Thyroid gland (tissue), 4 donors: ENCODE measurements at regions not wholly inside any gene's neighbourhood (a gene's known extent, or its start where the extent isn't known, plus 50 kb on each side); places are given as distances from the start of the nearest gene placed in this dataset.
A peak's percentile ranks its signal among the peaks of the same experiment; 100 is the strongest.

ENCODE experiments used
- DNase-seq, 2 donors: peaks; one replicate each; pipeline ENCODE4 v3.0.0-alpha.2; 2019
- H3K27ac ChIP-seq, 3 donors: fragments of 200-600 bp; sonication (generic); 1 replicate in 2 of 3; 2 replicates in 1 of 3; pipeline ENCODE4 v1.5.1; 2016 to 2019; ENCODE audit warnings: mild to moderate bottlenecking in 1 of 3, moderate library complexity in 1 of 3
- H3K27me3 ChIP-seq: fragments of 200-600 bp; sonication (generic); one replicate; pipeline ENCODE4 v1.5.1; 2019
- H3K36me3 ChIP-seq, 2 donors: fragments of 200-600 bp; sonication (generic); one replicate each; pipeline ENCODE4 v1.5.1; 2016 to 2019
- H3K4me1 ChIP-seq, 2 donors: fragments of 200-600 bp; sonication (generic); one replicate each; pipeline ENCODE4 v1.5.1; 2017 to 2019
- H3K4me3 ChIP-seq, 3 donors: fragments of 200-600 bp; sonication (generic); replicated peaks in 1 of 3; 1 replicate in 2 of 3; 2 replicates in 1 of 3; pipeline ENCODE4 v1.5.1; 2016; ENCODE audit warnings: mild to moderate bottlenecking in 1 of 3
- H3K9me3 ChIP-seq: fragments of 200-600 bp; sonication (generic); one replicate; pipeline ENCODE4 v1.5.1; 2017
- POLR2A ChIP-seq, 2 donors: fragments of 450-650 bp; IDR thresholded peaks; one replicate each; pipeline ENCODE4 v1.6.1; 2017; ENCODE audit warnings: antibody characterized with exemption in 2 of 2, mild to moderate bottlenecking in 2 of 2, moderate library complexity in 1 of 2
- WGBS, 2 donors: methylation state at CpG; one replicate each; pipeline ENCODE4 v1.1.5; 2017; 5-methylcytosine and 5-hydroxymethylcytosine counted together
- intact Hi-C: fragments of 100-400 bp; cut with DNase I; formaldehyde crosslinking; loops from one replicate; pipeline ENCODE4 v1.15.1; 2023
- TF ChIP-seq, protein P1 (sequence below), 6 experiments: fragments of 200-600 bp in 3 of 6; fragments of 450-650 bp in 3 of 6; sonication (generic) in 3 of 6; IDR thresholded peaks; one replicate each; pipeline ENCODE4 v1.5.1; 2016 to 2019; ENCODE audit warnings: antibody characterized with exemption in 6 of 6, mild to moderate bottlenecking in 2 of 6, inconsistent platforms in 1 of 6, moderate library complexity in 1 of 6

DNA sequence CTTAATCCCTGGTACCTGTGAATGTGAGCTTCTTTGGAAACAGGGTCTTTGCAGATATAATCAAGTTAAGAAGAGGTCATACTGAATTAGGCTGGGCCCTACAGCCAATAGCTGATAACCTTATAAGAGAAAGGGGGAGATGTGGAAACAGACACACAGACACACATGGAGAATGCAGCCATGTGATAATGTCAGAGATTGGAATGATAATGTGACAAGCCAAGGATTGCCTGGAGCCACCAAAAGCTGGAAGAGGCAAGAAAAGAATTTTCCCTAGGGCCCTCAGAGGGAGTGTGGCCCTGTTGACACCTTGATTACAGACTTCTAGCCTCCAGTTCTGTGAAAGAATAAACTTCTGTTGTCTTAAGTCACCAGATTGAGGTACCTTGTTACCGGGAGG, 114.5 kb upstream of the SOD1 start:
- TF ChIP-seq, protein P1, sequence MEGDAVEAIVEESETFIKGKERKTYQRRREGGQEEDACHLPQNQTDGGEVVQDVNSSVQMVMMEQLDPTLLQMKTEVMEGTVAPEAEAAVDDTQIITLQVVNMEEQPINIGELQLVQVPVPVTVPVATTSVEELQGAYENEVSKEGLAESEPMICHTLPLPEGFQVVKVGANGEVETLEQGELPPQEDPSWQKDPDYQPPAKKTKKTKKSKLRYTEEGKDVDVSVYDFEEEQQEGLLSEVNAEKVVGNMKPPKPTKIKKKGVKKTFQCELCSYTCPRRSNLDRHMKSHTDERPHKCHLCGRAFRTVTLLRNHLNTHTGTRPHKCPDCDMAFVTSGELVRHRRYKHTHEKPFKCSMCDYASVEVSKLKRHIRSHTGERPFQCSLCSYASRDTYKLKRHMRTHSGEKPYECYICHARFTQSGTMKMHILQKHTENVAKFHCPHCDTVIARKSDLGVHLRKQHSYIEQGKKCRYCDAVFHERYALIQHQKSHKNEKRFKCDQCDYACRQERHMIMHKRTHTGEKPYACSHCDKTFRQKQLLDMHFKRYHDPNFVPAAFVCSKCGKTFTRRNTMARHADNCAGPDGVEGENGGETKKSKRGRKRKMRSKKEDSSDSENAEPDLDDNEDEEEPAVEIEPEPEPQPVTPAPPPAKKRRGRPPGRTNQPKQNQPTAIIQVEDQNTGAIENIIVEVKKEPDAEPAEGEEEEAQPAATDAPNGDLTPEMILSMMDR (IDR thresholded peaks at IDR 0.05) = no peak
- TF ChIP-seq POLR2A (IDR thresholded peaks at IDR 0.05) = no peak
- Histone ChIP-seq H3K4me1 (no peaks in the 10 kb centered on the region), H3K4me3 (no peak overlapping the region), H3K27ac (no peak overlapping the region), H3K27me3 (no peaks in the 10 kb centered on the region), H3K9me3 (no peaks in the 10 kb centered on the region), H3K36me3 (no peaks in the 10 kb centered on the region)
- intact Hi-C loops = no loop called here
- WGBS, 2 donors = 89 to 95% methylated on average over 1 of the region's 1 CpG
- no peak for DNase-seq

GRCh38 chr21:31543191-31543590, 116.3 kb upstream of the SOD1 start:
- no peak overlapping the region for H3K4me3 ChIP-seq
- WGBS, 2 donors = 43 to 45% methylated on average over 16 of the region's 16 CpGs
- H3K27me3 ChIP-seq = no peaks in the 10 kb centered on the region
- H3K36me3 ChIP-seq = no peaks in the 10 kb centered on the region
- intact Hi-C loops = no loop called here
- no peak overlapping the region for H3K27ac ChIP-seq
- peak; percentile 21 to 44 for DNase-seq
- TF ChIP-seq, protein P1 (IDR thresholded peaks at IDR 0.05) = no peak
- TF ChIP-seq POLR2A (IDR thresholded peaks at IDR 0.05) = no peak
- no peaks in the 10 kb centered on the region for H3K9me3 ChIP-seq
- no peaks in the 10 kb centered on the region for H3K4me1 ChIP-seq

DNA sequence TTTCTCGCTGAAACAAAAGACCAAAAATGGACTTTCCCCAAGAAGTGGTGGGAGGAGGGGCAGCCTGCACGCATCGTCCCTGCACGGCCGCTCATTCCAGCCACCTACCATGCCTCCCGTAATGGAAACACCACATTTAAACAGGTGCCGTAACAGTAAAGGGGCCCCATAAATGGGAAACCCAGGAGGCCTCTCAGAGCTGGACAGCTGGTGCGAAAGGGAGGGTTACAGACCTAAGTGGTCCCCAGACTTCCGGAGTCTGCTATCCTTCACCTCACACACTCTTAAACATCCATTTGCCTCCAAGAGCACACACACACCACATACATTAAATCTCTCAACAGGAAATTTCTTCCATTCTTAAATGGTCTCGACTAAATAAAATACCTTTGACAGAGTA, 120.7 kb upstream of the SOD1 start:
- no peaks in the 10 kb centered on the region for H3K4me1 ChIP-seq
- WGBS, 2 donors = 71 to 78% methylated on average over 10 of the region's 10 CpGs
- DNase-seq = no peak
- H3K4me3 ChIP-seq = no peak overlapping the region
- H3K27ac ChIP-seq = no peak overlapping the region
- TF ChIP-seq, protein P1 (IDR thresholded peaks at IDR 0.05) = no peak
- TF ChIP-seq POLR2A (IDR thresholded peaks at IDR 0.05) = no peak
- intact Hi-C loops = no loop called here
- no peaks in the 10 kb centered on the region for H3K36me3 ChIP-seq
- H3K9me3 ChIP-seq = no peaks in the 10 kb centered on the region
- H3K27me3 ChIP-seq = no peaks in the 10 kb centered on the region

DNA sequence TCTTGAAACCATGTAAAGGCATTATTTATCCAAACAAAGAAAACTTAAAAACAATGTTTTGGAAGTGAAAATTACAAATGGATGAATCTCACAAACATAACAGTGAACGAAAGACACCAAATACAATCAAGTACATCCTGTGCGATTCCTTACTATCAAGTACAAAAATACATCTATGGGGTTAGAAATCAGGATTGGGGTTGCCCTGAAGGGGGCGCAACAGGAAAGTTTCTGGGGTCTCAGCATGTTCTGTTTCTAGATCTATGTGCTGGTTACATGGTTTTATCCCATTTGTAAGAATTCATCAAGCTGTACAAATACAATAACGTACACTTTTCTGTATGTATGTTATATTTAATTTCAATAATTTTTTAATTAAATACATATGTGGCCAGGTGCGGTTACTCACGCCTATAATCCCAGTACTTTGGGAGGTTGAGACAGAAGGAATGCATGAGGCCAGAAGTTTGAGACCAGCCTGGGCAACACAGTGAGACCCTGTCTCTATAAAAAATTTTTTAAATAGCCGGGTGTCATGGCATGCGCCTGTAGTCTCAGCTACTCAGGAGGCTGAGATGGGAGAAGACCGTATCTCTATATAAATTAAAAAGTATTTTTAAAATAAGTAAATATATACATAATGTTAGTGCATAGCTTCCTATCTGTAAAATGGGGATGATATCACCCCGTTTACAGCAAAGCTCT, 121.5 kb upstream of the SOD1 start:
- intact Hi-C loops = no loop called here
- Histone ChIP-seq H3K27ac (no peak overlapping the region), H3K4me3 (no peak overlapping the region), H3K27me3 (no peaks in the 10 kb centered on the region), H3K4me1 (no peaks in the 10 kb centered on the region), H3K36me3 (no peaks in the 10 kb centered on the region), H3K9me3 (no peaks in the 10 kb centered on the region)
- 92 to 94% methylated on average over 10 of the region's 10 CpGs for WGBS, 2 donors
- no peak for TF ChIP-seq POLR2A (IDR thresholded peaks at IDR 0.05)
- TF ChIP-seq, protein P1 (IDR thresholded peaks at IDR 0.05) = no peak
- no peak for DNase-seq

DNA sequence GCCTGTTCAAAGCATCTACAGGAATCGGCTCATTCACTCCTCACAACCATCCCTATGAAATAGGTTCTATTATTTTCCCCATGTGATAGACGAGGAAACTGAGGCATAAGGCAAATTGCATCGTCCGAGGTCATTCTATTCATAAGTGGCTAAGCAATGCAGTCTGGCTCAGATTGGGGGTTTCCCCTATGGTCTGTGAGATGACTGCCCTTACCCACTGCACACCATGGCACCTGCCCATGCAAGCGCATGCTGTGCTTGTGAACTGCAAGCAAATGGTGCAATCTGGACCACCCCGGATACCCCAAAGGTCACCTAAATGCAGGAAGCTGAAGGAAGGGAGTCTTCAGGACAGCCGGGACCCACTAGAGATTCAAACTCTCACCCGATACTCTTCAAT, 123.4 kb upstream of the SOD1 start:
- Histone ChIP-seq H3K36me3 (no peaks in the 10 kb centered on the region), H3K27me3 (no peaks in the 10 kb centered on the region), H3K9me3 (no peaks in the 10 kb centered on the region), H3K4me1 (no peaks in the 10 kb centered on the region), H3K4me3 (no peak overlapping the region), H3K27ac (no peak overlapping the region)
- no peak for DNase-seq
- 97 to 98% methylated on average over 8 of the region's 8 CpGs for WGBS, 2 donors
- intact Hi-C loops = no loop called here
- no peak for TF ChIP-seq POLR2A (IDR thresholded peaks at IDR 0.05)
- TF ChIP-seq, protein P1 (IDR thresholded peaks at IDR 0.05) = no peak
